ENCODE measurements at regions not wholly inside any gene's neighbourhood (a gene's known extent, or its start where the extent isn't known, plus 50 kb on each side); places are given as distances from the start of the nearest gene placed in this dataset.

DNA sequence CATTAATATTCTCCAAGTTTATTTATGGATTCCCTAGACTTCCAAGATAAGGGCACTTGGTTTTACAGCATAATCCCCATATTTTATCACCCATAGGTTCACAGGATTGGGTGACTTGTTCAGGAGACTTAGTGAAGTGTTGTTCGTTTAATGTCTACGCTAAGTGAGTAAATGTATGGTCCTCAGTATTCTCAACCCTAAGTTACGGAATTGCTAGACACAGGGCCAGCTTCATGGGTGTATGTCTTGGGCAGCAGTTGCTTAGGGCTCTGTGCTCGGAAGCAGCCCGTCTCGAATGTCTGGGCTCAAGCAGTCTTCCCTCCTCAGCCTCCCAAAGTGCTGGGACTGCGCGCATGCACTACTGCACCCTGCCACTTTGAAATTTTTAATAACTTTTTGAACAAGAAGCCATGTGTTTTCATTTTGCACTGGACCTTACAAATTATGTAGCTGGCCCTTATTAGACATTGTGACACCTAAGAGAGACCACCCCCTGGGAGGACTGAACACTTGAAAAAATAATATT is 91.5 kb upstream of the ZNF217 start:
- Histone ChIP-seq H3K4me3 (replicated peaks; ENCODE audit: low read depth, low read length) (no peak overlapping the region), H3K27me3 (replicated peaks; ENCODE audit: control insufficient read depth, insufficient read depth, low read length) (no peaks in the 10 kb centered on the region), H3K36me3 (ENCODE audit: control insufficient read depth, insufficient read depth, low read length) (no peaks in the 10 kb centered on the region)
- no peak for DNase-seq (ENCODE audit: extremely low read depth, insufficient read length)
- TF ChIP-seq, protein P1, sequence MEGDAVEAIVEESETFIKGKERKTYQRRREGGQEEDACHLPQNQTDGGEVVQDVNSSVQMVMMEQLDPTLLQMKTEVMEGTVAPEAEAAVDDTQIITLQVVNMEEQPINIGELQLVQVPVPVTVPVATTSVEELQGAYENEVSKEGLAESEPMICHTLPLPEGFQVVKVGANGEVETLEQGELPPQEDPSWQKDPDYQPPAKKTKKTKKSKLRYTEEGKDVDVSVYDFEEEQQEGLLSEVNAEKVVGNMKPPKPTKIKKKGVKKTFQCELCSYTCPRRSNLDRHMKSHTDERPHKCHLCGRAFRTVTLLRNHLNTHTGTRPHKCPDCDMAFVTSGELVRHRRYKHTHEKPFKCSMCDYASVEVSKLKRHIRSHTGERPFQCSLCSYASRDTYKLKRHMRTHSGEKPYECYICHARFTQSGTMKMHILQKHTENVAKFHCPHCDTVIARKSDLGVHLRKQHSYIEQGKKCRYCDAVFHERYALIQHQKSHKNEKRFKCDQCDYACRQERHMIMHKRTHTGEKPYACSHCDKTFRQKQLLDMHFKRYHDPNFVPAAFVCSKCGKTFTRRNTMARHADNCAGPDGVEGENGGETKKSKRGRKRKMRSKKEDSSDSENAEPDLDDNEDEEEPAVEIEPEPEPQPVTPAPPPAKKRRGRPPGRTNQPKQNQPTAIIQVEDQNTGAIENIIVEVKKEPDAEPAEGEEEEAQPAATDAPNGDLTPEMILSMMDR (IDR thresholded peaks at IDR 0.05; ENCODE audit: insufficient read depth, low read length, poor library complexity, severe bottlenecking), result no peak

- no peak overlapping the region for H3K4me3 ChIP-seq (replicated peaks; ENCODE audit: low read depth, low read length)
These were observed 89.9 kb upstream of the ZNF217 start for GRCh38 chr20:53683506-53683905.

DNA sequence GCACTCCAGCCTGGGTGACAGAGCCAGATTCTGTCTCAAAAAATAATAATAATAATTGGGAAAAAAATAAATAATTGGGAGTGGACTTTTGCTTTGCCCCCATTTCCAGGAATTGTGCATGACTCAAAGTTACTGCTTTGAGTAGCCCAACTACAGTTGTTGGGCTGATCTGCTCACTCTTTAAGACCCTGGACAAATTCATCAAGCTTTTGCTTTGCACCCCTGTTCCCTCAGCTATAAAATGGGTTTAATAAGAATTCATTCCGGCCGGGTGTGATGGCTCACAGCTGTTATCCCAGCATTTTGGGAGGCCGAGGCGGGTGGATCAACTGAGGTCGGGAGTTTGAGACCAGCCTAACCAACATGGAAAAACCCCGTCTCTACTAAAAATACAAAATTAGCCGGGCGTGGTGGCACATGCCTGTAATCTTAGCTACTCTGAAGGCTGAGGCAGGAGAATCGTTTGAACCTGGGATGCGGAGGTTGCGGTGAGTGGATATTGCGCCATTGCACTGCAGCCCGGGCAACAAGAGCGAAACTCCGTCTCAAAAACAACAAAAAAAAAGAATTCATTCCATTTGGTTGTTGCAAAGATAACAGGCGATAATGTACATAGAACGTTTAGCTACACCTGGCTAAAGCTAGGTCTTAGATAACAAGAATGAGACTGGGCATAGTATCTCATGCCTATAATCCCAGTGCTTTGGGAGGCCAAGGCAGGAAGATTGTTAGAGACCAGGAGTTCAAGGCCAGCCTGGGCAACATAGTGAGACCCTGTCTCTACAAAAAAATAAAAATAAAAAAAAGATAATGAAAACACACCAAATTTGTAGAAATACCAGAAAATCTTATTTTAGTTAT is 87.9 kb upstream of the ZNF217 start:
- Histone ChIP-seq H3K27me3 (replicated peaks; ENCODE audit: control insufficient read depth, insufficient read depth, low read length) (no peaks in the 10 kb centered on the region), H3K4me3 (replicated peaks; ENCODE audit: low read depth, low read length) (no peak overlapping the region), H3K36me3 (ENCODE audit: control insufficient read depth, insufficient read depth, low read length) (no peaks in the 10 kb centered on the region)
- DNase-seq (ENCODE audit: extremely low read depth, insufficient read length), result no peak
- TF ChIP-seq, protein P1 (IDR thresholded peaks at IDR 0.05; ENCODE audit: insufficient read depth, low read length, poor library complexity, severe bottlenecking), result no peak

More at GRCh38 chr20:53683506-53683905, 89.9 kb upstream of the ZNF217 start:
- H3K36me3 ChIP-seq (ENCODE audit: control insufficient read depth, insufficient read depth, low read length), result no peaks in the 10 kb centered on the region
- DNase-seq (ENCODE audit: extremely low read depth, insufficient read length), result no peak
- TF ChIP-seq, protein P1 (IDR thresholded peaks at IDR 0.05; ENCODE audit: insufficient read depth, low read length, poor library complexity, severe bottlenecking), result no peak
- no peaks in the 10 kb centered on the region for H3K27me3 ChIP-seq (replicated peaks; ENCODE audit: control insufficient read depth, insufficient read depth, low read length)

DNA sequence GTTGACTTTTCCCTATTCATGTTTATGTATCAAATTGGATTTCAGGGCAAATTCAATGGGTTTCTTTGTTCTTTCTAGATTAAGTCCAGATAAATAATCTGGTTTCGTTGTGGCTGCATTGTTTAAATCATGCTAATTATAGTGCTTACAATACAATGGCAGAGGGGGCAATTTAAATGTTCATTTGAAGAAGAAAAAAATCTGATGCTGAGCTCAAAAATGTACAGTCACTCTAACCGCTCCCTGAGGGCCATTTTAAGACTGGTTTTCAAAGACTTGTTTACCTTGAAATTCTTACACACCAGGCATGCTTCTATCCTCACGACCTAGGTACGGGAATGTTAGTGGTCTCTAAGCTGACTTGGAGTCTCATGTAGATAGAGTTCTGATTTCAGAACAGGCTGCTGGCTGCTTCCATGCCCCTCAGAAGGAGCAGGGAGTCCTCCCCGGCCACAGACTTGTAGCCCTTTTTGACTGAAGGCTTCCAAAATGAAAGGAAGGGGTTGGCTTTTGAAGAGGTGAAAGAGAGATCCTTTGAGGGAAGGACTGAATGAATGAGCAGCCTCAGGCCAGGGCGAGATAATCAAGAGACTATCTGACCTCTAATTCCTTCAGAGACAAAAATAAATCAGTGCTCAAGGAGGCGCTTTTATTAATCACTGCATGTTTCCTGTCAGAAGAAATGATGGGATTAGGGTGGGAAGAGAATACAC is 86.1 kb upstream of the ZNF217 start:
- no peaks in the 10 kb centered on the region for H3K36me3 ChIP-seq (ENCODE audit: control insufficient read depth, insufficient read depth, low read length)
- TF ChIP-seq, protein P1 (IDR thresholded peaks at IDR 0.05; ENCODE audit: insufficient read depth, low read length, poor library complexity, severe bottlenecking), result no peak
- no peaks in the 10 kb centered on the region for H3K27me3 ChIP-seq (replicated peaks; ENCODE audit: control insufficient read depth, insufficient read depth, low read length)
- no peak for DNase-seq (ENCODE audit: extremely low read depth, insufficient read length)
- no peak overlapping the region for H3K4me3 ChIP-seq (replicated peaks; ENCODE audit: low read depth, low read length)

DNA sequence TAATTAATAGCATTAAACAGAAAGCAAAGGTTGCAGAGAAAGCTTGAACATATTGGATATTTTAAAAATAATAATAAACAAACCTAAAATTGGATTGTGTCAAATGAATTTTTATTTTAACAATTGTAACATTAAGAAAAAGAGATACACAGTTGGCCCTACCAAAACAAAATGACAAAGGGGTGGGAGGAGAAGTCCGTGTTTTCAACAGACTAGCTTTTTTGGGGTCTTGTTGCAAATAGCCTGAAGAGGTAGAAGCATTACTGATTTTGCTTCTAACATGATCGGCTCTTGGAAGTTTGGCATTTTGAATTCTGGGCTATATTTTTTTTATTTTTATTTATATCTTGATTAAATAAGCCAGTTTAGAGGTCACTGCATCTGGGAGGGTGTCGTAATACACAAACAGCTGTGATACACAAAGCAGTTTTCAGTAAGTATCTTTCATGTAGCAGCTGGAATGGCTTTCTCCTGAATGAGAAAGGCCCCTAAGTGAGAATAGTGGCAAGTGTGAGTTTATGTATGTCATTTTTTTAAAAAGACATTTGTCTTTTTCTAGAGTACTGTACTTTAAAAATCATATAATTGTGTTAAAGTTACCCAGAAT is 85.5 kb upstream of the ZNF217 start:
- Histone ChIP-seq H3K36me3 (ENCODE audit: control insufficient read depth, insufficient read depth, low read length) (no peaks in the 10 kb centered on the region), H3K27me3 (replicated peaks; ENCODE audit: control insufficient read depth, insufficient read depth, low read length) (no peaks in the 10 kb centered on the region), H3K4me3 (replicated peaks; ENCODE audit: low read depth, low read length) (no peak overlapping the region)
- DNase-seq (ENCODE audit: extremely low read depth, insufficient read length), result no peak
- TF ChIP-seq, protein P1 (IDR thresholded peaks at IDR 0.05; ENCODE audit: insufficient read depth, low read length, poor library complexity, severe bottlenecking), result no peak
